Liver (tissue), 3 donors: ENCODE measurements at regions not wholly inside any gene's neighbourhood (a gene's known extent, or its start where the extent isn't known, plus 50 kb on each side); places are given as distances from the start of the nearest gene placed in this dataset.

Experiments
- EGR1 ChIP-seq, 2 donors: IDR thresholded peaks; 2 replicates each; pipeline ENCODE4 v1.6.1; 2016 to 2018; ENCODE audit warnings: antibody characterized with exemption in 2 of 2, low read depth in 2 of 2
- GABPA ChIP-seq, 2 donors: IDR thresholded peaks in 1 of 2; conservative IDR thresholded peaks in 1 of 2; 2 replicates each; pipeline ENCODE4 v1.6.1; 2016; ENCODE audit warnings: antibody characterized with exemption in 2 of 2, mild to moderate bottlenecking in 1 of 2, moderate library complexity in 1 of 2
- SP1 ChIP-seq: IDR thresholded peaks from 2 replicates; pipeline ENCODE4 v1.6.1; 2018; ENCODE audit warnings: antibody characterized with exemption, mild to moderate bottlenecking
- TF ChIP-seq, protein P1 (sequence below): fragments of 150-350 bp; IDR thresholded peaks from 2 replicates; pipeline ENCODE4 v1.5.1; 2017; ENCODE audit warnings: improper control_type of control experiment, low read depth, low read length; ENCODE audit not compliant: missing input control
- TF ChIP-seq, protein P2 (sequence below): IDR thresholded peaks from 2 replicates; pipeline ENCODE4 v1.6.1; 2016; ENCODE audit warnings: antibody characterized with exemption
- donor health status: healthy.
- donor health status: healthy.

DNA sequence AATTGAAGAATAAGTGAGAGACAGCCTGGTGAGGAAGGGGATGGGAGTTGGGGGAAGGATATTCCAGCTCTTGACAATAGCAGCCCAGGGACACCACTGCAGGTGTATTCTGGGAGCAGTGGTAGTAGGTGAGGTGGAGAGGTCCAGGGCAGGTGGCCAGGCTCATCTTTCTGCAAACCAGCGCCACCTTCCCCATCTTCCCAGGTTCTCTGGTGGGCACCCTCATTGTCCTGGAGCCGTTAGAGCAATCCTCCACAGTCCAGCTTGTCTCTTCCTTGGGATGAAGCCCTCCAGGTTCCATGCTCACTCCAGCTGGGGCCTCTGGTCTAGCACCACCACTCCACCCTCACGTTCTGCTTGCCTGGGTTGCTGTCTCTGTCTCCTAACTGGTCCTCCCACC is 97.0 kb downstream of the IER5 start:
- TF ChIP-seq, protein P1, sequence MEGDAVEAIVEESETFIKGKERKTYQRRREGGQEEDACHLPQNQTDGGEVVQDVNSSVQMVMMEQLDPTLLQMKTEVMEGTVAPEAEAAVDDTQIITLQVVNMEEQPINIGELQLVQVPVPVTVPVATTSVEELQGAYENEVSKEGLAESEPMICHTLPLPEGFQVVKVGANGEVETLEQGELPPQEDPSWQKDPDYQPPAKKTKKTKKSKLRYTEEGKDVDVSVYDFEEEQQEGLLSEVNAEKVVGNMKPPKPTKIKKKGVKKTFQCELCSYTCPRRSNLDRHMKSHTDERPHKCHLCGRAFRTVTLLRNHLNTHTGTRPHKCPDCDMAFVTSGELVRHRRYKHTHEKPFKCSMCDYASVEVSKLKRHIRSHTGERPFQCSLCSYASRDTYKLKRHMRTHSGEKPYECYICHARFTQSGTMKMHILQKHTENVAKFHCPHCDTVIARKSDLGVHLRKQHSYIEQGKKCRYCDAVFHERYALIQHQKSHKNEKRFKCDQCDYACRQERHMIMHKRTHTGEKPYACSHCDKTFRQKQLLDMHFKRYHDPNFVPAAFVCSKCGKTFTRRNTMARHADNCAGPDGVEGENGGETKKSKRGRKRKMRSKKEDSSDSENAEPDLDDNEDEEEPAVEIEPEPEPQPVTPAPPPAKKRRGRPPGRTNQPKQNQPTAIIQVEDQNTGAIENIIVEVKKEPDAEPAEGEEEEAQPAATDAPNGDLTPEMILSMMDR: no peak
- no peak for TF ChIP-seq EGR1 (IDR thresholded peaks at IDR 0.05; ENCODE audit: low read depth in 2 of 2)
- no peak for TF ChIP-seq SP1
- TF ChIP-seq, protein P2, sequence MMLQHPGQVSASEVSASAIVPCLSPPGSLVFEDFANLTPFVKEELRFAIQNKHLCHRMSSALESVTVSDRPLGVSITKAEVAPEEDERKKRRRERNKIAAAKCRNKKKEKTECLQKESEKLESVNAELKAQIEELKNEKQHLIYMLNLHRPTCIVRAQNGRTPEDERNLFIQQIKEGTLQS: no peak
- TF ChIP-seq GABPA (IDR thresholded peaks at IDR 0.05 in 1 of 2, conservative IDR thresholded peaks at IDR 0.05 in 1 of 2): no peak
